ENCODE measurements at regions not wholly inside any gene's neighbourhood (a gene's known extent, or its start where the extent isn't known, plus 50 kb on each side); places are given as distances from the start of the nearest gene placed in this dataset.

GRCh38 chr6:53984163-53984562 lies 127.1 kb upstream of the MLIP start:
- no peak for TF ChIP-seq CTCF (IDR thresholded peaks at IDR 0.05; ENCODE audit: insufficient read depth, low read length)
- DNase-seq (ENCODE audit: low read depth), result peak; percentile 84
- no peak overlapping the region for H3K4me3 ChIP-seq (ENCODE audit: low read depth, low read length)

- no peak for TF ChIP-seq CTCF (IDR thresholded peaks at IDR 0.05; ENCODE audit: insufficient read depth, low read length)
- DNase-seq (ENCODE audit: low read depth), result no peak
- H3K4me3 ChIP-seq (ENCODE audit: low read depth, low read length), result no peak overlapping the region
Measured at GRCh38 chr6:53984581-53984980, 126.7 kb upstream of the MLIP start.

- no peak overlapping the region for H3K4me3 ChIP-seq (ENCODE audit: low read depth, low read length)
- no peak for TF ChIP-seq CTCF (IDR thresholded peaks at IDR 0.05; ENCODE audit: insufficient read depth, low read length)
- DNase-seq (ENCODE audit: low read depth), result peak; percentile 45
Measured at GRCh38 chr6:53985366-53985765, 125.9 kb upstream of the MLIP start.

- peak; percentile 77 for DNase-seq (ENCODE audit: low read depth)
- peak; percentile 88 for TF ChIP-seq CTCF (IDR thresholded peaks at IDR 0.05; ENCODE audit: insufficient read depth, low read length)
- no peak overlapping the region for H3K4me3 ChIP-seq (ENCODE audit: low read depth, low read length)
Measured at GRCh38 chr6:53986165-53986720, 125.0 kb upstream of the MLIP start.

GRCh38 chr6:53986721-53987521 lies 124.3 kb upstream of the MLIP start:
- TF ChIP-seq CTCF (IDR thresholded peaks at IDR 0.05; ENCODE audit: insufficient read depth, low read length), result no peak
- no peak overlapping the region for H3K4me3 ChIP-seq (ENCODE audit: low read depth, low read length)
- DNase-seq (ENCODE audit: low read depth), result no peak

GRCh38 chr6:53987522-53987888 lies 123.7 kb upstream of the MLIP start:
- no peak for TF ChIP-seq CTCF (IDR thresholded peaks at IDR 0.05; ENCODE audit: insufficient read depth, low read length)
- no peak for DNase-seq (ENCODE audit: low read depth)

More at GRCh38 chr6:53987522-53987888, 123.7 kb upstream of the MLIP start:
- H3K4me3 ChIP-seq (ENCODE audit: low read depth, low read length), result no peak overlapping the region

Measured in fibroblast of the aortic adventitia (primary cell).